ENCODE measurements at regions not wholly inside any gene's neighbourhood (a gene's known extent, or its start where the extent isn't known, plus 50 kb on each side); places are given as distances from the start of the nearest gene placed in this dataset.
A peak's percentile ranks its signal among the peaks of the same experiment; 100 is the strongest.

GRCh38 chr11:109796253-109796652 is 296.9 kb upstream of the ZC3H12C start:
- DNase-seq (ENCODE audit: low read depth), result no peak
- no peak overlapping the region for H3K4me3 ChIP-seq (ENCODE audit: low read depth, low read length)
- TF ChIP-seq CTCF (IDR thresholded peaks at IDR 0.05; ENCODE audit: low read depth, low read length), result no peak
- TF ChIP-seq POLR2A (IDR thresholded peaks at IDR 0.05; ENCODE audit: extremely low read depth, insufficient read length), result no peak
- TF ChIP-seq MYC (IDR thresholded peaks at IDR 0.05; ENCODE audit: low read depth, low read length), result no peak
- TF ChIP-seq MAX (IDR thresholded peaks at IDR 0.05; ENCODE audit: low read depth, low read length), result no peak

GRCh38 chr11:109798521-109798920 is 294.7 kb upstream of the ZC3H12C start:
- no peak overlapping the region for H3K4me3 ChIP-seq (ENCODE audit: low read depth, low read length)
- no peak for DNase-seq (ENCODE audit: low read depth)
- no peak for TF ChIP-seq MAX (IDR thresholded peaks at IDR 0.05; ENCODE audit: low read depth, low read length)
- no peak for TF ChIP-seq CTCF (IDR thresholded peaks at IDR 0.05; ENCODE audit: low read depth, low read length)
- no peak for TF ChIP-seq POLR2A (IDR thresholded peaks at IDR 0.05; ENCODE audit: extremely low read depth, insufficient read length)
- no peak for TF ChIP-seq MYC (IDR thresholded peaks at IDR 0.05; ENCODE audit: low read depth, low read length)

- DNase-seq (ENCODE audit: low read depth), result no peak
- H3K4me3 ChIP-seq (ENCODE audit: low read depth, low read length), result no peak overlapping the region
- no peak for TF ChIP-seq POLR2A (IDR thresholded peaks at IDR 0.05; ENCODE audit: extremely low read depth, insufficient read length)
- TF ChIP-seq CTCF (IDR thresholded peaks at IDR 0.05; ENCODE audit: low read depth, low read length), result no peak
These were observed 293.6 kb upstream of the ZC3H12C start for GRCh38 chr11:109799604-109800003.

GRCh38 chr11:109804911-109805310 is 288.3 kb upstream of the ZC3H12C start:
- no peak overlapping the region for H3K4me3 ChIP-seq (ENCODE audit: low read depth, low read length)
- DNase-seq (ENCODE audit: low read depth), result no peak
- TF ChIP-seq CTCF (IDR thresholded peaks at IDR 0.05; ENCODE audit: low read depth, low read length) (no peak), MAX (IDR thresholded peaks at IDR 0.05; ENCODE audit: low read depth, low read length) (no peak), POLR2A (IDR thresholded peaks at IDR 0.05; ENCODE audit: extremely low read depth, insufficient read length) (no peak), MYC (IDR thresholded peaks at IDR 0.05; ENCODE audit: low read depth, low read length) (no peak)

GRCh38 chr11:109806205-109806604 is 287.0 kb upstream of the ZC3H12C start:
- no peak for TF ChIP-seq POLR2A (IDR thresholded peaks at IDR 0.05; ENCODE audit: extremely low read depth, insufficient read length)
- no peak for TF ChIP-seq MYC (IDR thresholded peaks at IDR 0.05; ENCODE audit: low read depth, low read length)
- TF ChIP-seq MAX (IDR thresholded peaks at IDR 0.05; ENCODE audit: low read depth, low read length), result no peak
- TF ChIP-seq CTCF (IDR thresholded peaks at IDR 0.05; ENCODE audit: low read depth, low read length), result no peak
- no peak overlapping the region for H3K4me3 ChIP-seq (ENCODE audit: low read depth, low read length)
- DNase-seq (ENCODE audit: low read depth), result no peak

GRCh38 chr11:109808569-109808968 is 284.6 kb upstream of the ZC3H12C start:
- no peak overlapping the region for H3K4me3 ChIP-seq (ENCODE audit: low read depth, low read length)
- peak; percentile 46 for DNase-seq (ENCODE audit: low read depth)
- TF ChIP-seq MAX (IDR thresholded peaks at IDR 0.05; ENCODE audit: low read depth, low read length) (no peak), CTCF (IDR thresholded peaks at IDR 0.05; ENCODE audit: low read depth, low read length) (no peak), MYC (IDR thresholded peaks at IDR 0.05; ENCODE audit: low read depth, low read length) (no peak), POLR2A (IDR thresholded peaks at IDR 0.05; ENCODE audit: extremely low read depth, insufficient read length) (no peak)
